Activated T-helper 2 cell treated with anti-CD3 and anti-CD28 coated beads, Interferon-gamma antibody, Interleukin-2, Interleukin-4, amounts not matched to agents 10 μg/mL and 5 μg/mL and 100 μg/mL, durations not matched to agents 14 hours and 24 hours and 36 hours (primary cell): ENCODE measurements at regions not wholly inside any gene's neighbourhood (a gene's known extent, or its start where the extent isn't known, plus 50 kb on each side); places are given as distances from the start of the nearest gene placed in this dataset.
A peak's percentile ranks its signal among the peaks of the same experiment; 100 is the strongest.

ENCODE experiments used
- DNase-seq: peaks from one replicate; pipeline ENCODE4 v3.0.0; 2021; ENCODE audit warnings: low spot score
- H3K27ac Mint-ChIP-seq: one replicate; pipeline ENCODE4 v1.8.0; 2021; ENCODE audit warnings: mixed read lengths
- H3K27me3 Mint-ChIP-seq: one replicate; pipeline ENCODE4 v1.8.0; 2021; ENCODE audit warnings: low read depth, mixed read lengths
- H3K36me3 Mint-ChIP-seq: one replicate; pipeline ENCODE4 v1.8.0; 2021; ENCODE audit warnings: low read depth, mixed read lengths
- H3K4me1 Mint-ChIP-seq: one replicate; pipeline ENCODE4 v1.8.0; 2021; ENCODE audit warnings: low read depth, mixed read lengths
- H3K4me3 Mint-ChIP-seq: one replicate; pipeline ENCODE4 v1.8.0; 2021; ENCODE audit warnings: low read depth, mild to moderate bottlenecking, moderate library complexity, mixed read lengths
- H3K9me3 Mint-ChIP-seq: one replicate; pipeline ENCODE4 v1.8.0; 2021; ENCODE audit warnings: mixed read lengths
- intact Hi-C: fragments of 100-400 bp; cut with micrococcal nuclease; formaldehyde crosslinking; loops from one replicate; pipeline ENCODE4 v1.15.1; 2023

GRCh38 chr13:40288259-40288658 is 378.2 kb downstream of the FOXO1 start:
- Mint-ChIP-seq H3K27ac (no peak overlapping the region), H3K36me3 (no peaks in the 10 kb centered on the region), H3K9me3 (no peaks in the 10 kb centered on the region), H3K4me3 (no peak overlapping the region), H3K4me1 (peaks cover 8% of the 10 kb centered on the region), H3K27me3 (no peaks in the 10 kb centered on the region)
- intact Hi-C loops = no loop called here
- no peak for DNase-seq

- intact Hi-C loops = no loop called here
- Mint-ChIP-seq H3K9me3 (peaks cover under 1% of the 10 kb centered on the region), H3K4me3 (no peak overlapping the region), H3K36me3 (no peaks in the 10 kb centered on the region), H3K27me3 (no peaks in the 10 kb centered on the region), H3K4me1 (peaks cover 8% of the 10 kb centered on the region), H3K27ac (peak overlapping the region; percentile 44)
- no peak for DNase-seq
Measured at GRCh38 chr13:40290758-40291157, 375.7 kb downstream of the FOXO1 start.

GRCh38 chr13:40292108-40292507 is 374.3 kb downstream of the FOXO1 start:
- no peak for DNase-seq
- Mint-ChIP-seq H3K36me3 (no peaks in the 10 kb centered on the region), H3K27ac (no peak overlapping the region), H3K4me3 (no peak overlapping the region), H3K9me3 (peaks cover 4% of the 10 kb centered on the region), H3K4me1 (peaks cover 8% of the 10 kb centered on the region), H3K27me3 (no peaks in the 10 kb centered on the region)
- intact Hi-C loops = no loop called here

- Mint-ChIP-seq H3K4me1 (peaks cover 8% of the 10 kb centered on the region), H3K9me3 (peaks cover 4% of the 10 kb centered on the region), H3K27me3 (no peaks in the 10 kb centered on the region), H3K4me3 (no peak overlapping the region), H3K27ac (no peak overlapping the region), H3K36me3 (no peaks in the 10 kb centered on the region)
- DNase-seq = no peak
- intact Hi-C loops = no loop called here
Measured at GRCh38 chr13:40292536-40292935, 373.9 kb downstream of the FOXO1 start.

- no peak for DNase-seq
- no peak overlapping the region for H3K27ac Mint-ChIP-seq
- H3K36me3 Mint-ChIP-seq = peaks cover 25% of the 10 kb centered on the region
- no peaks in the 10 kb centered on the region for H3K27me3 Mint-ChIP-seq
- intact Hi-C loops = no loop called here
- no peak overlapping the region for H3K4me3 Mint-ChIP-seq
- H3K4me1 Mint-ChIP-seq = peaks cover 18% of the 10 kb centered on the region
- H3K9me3 Mint-ChIP-seq = peaks cover 55% of the 10 kb centered on the region
Measured at GRCh38 chr13:40302351-40302750, 364.1 kb downstream of the FOXO1 start.

- Mint-ChIP-seq H3K27me3 (no peaks in the 10 kb centered on the region), H3K9me3 (peaks cover 62% of the 10 kb centered on the region), H3K36me3 (peaks cover 23% of the 10 kb centered on the region), H3K4me1 (peaks cover 23% of the 10 kb centered on the region), H3K27ac (no peak overlapping the region), H3K4me3 (no peak overlapping the region)
- DNase-seq = no peak
- intact Hi-C loops = no loop called here
Measured at GRCh38 chr13:40304391-40304790, 362.1 kb downstream of the FOXO1 start.

GRCh38 chr13:40306817-40307216 is 359.6 kb downstream of the FOXO1 start:
- Mint-ChIP-seq H3K9me3 (peaks cover 47% of the 10 kb centered on the region), H3K27me3 (no peaks in the 10 kb centered on the region), H3K36me3 (peaks cover 23% of the 10 kb centered on the region), H3K27ac (no peak overlapping the region), H3K4me1 (peaks cover 19% of the 10 kb centered on the region), H3K4me3 (no peak overlapping the region)
- intact Hi-C loops = no loop called here
- DNase-seq = no peak

GRCh38 chr13:40309881-40310280 is 356.6 kb downstream of the FOXO1 start:
- peaks cover 34% of the 10 kb centered on the region for H3K9me3 Mint-ChIP-seq
- no peak overlapping the region for H3K27ac Mint-ChIP-seq
- intact Hi-C loops = loop anchor here (10.0 kb wide), 1 partner anchor 85 kb away; no protein-coding TSS in a partner anchor
- peaks cover 35% of the 10 kb centered on the region for H3K4me1 Mint-ChIP-seq
- no peaks in the 10 kb centered on the region for H3K27me3 Mint-ChIP-seq
- no peak overlapping the region for H3K4me3 Mint-ChIP-seq
- DNase-seq = no peak
- H3K36me3 Mint-ChIP-seq = peaks cover 18% of the 10 kb centered on the region

- DNase-seq = no peak
- Mint-ChIP-seq H3K27me3 (no peaks in the 10 kb centered on the region), H3K36me3 (peaks cover 5% of the 10 kb centered on the region), H3K27ac (no peak overlapping the region), H3K4me1 (peaks cover 45% of the 10 kb centered on the region), H3K9me3 (peaks cover 20% of the 10 kb centered on the region), H3K4me3 (no peak overlapping the region)
- intact Hi-C loops = loop anchor here (10.0 kb wide), 1 partner anchor 87 kb away; no protein-coding TSS in a partner anchor
Measured at GRCh38 chr13:40311356-40312101, 354.9 kb downstream of the FOXO1 start.

- intact Hi-C loops = loop anchor here (10.0 kb wide), 1 partner anchor 89 kb away; no protein-coding TSS in a partner anchor
- no peak overlapping the region for H3K4me3 Mint-ChIP-seq
- H3K36me3 Mint-ChIP-seq = no peaks in the 10 kb centered on the region
- H3K9me3 Mint-ChIP-seq = peaks cover 3% of the 10 kb centered on the region
- DNase-seq = no peak
- H3K4me1 Mint-ChIP-seq = peaks cover 47% of the 10 kb centered on the region
- H3K27me3 Mint-ChIP-seq = no peaks in the 10 kb centered on the region
- H3K27ac Mint-ChIP-seq = no peak overlapping the region
Measured at GRCh38 chr13:40313269-40314200, 352.9 kb downstream of the FOXO1 start.

- peaks cover 55% of the 10 kb centered on the region for H3K4me1 Mint-ChIP-seq
- peak overlapping the region; percentile 39 for H3K4me3 Mint-ChIP-seq
- H3K27me3 Mint-ChIP-seq = no peaks in the 10 kb centered on the region
- no peaks in the 10 kb centered on the region for H3K36me3 Mint-ChIP-seq
- H3K27ac Mint-ChIP-seq = peak overlapping the region; percentile 76
- intact Hi-C loops = loop anchor here (5.0 to 10.0 kb wide), 2 partner anchors 91 to 347 kb away; no protein-coding TSS in a partner anchor
- peak; percentile 33 for DNase-seq
- H3K9me3 Mint-ChIP-seq = no peaks in the 10 kb centered on the region
Measured at GRCh38 chr13:40315416-40316064, 350.9 kb downstream of the FOXO1 start.

GRCh38 chr13:40316301-40316700 is 350.1 kb downstream of the FOXO1 start:
- no peaks in the 10 kb centered on the region for H3K27me3 Mint-ChIP-seq
- peak overlapping the region; percentile 76 for H3K27ac Mint-ChIP-seq
- no peak for DNase-seq
- H3K9me3 Mint-ChIP-seq = no peaks in the 10 kb centered on the region
- intact Hi-C loops = loop anchor here (5.0 to 10.0 kb wide), 2 partner anchors 92 to 346 kb away; no protein-coding TSS in a partner anchor
- H3K4me3 Mint-ChIP-seq = peak overlapping the region; percentile 40
- peaks cover 56% of the 10 kb centered on the region for H3K4me1 Mint-ChIP-seq
- H3K36me3 Mint-ChIP-seq = no peaks in the 10 kb centered on the region
